SKM-1 (cell line): ENCODE measurements at regions not wholly inside any gene's neighbourhood (a gene's known extent, or its start where the extent isn't known, plus 50 kb on each side); places are given as distances from the start of the nearest gene placed in this dataset.
"Not testable (repeated sequence)": the region's sequence is repeated elsewhere in the genome, so short reads cannot be mapped to it uniquely, and the experiment has no call there.

Experiments used
- DNase-seq: peaks from one replicate; lab custom pipeline; 2025; ENCODE audit not compliant: unreplicated experiment; lab: John Stamatoyannopoulos, UW

DNA sequence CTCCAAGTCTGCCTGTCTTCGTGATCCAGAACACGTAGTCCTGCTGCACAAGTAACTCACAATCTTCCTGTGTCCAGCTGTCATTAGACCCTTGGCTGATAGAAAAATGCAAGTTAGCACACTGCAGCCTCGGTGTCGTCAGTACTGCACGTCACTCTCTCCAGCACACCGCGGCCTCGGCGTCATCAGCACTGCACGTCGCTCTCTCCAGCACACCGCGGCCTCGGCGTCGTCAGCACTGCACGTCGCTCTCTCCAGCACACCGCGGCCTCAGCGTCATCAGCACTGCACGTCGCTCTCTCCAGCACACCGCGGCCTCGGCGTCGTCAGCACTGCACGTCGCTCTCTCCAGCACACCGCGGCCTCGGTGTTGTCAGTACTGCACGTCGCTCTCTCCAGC is 160.0 kb downstream of the FOXL1 start:
- not testable (repeated sequence) for DNase-seq

DNA sequence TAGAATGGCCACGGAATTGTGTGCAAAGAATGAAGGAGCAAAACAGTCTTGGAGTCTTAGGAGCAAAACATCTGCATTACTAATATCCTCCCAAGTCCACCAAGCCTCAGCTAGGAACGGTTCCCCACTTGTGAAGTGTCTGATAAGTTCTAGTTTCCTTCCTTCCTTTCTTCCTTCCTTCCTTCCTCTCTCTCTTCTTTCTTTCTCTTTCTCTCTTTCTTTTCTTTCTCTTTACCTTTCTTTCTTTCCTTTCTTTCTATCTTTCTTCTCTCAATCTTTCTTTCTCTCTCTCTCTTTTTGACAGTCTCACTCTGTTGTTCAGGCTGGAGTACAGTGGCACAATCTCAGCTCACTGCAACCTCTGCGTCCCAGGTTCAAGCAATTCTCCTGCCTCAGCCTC is 160.8 kb downstream of the FOXL1 start:
- no peak for DNase-seq

DNA sequence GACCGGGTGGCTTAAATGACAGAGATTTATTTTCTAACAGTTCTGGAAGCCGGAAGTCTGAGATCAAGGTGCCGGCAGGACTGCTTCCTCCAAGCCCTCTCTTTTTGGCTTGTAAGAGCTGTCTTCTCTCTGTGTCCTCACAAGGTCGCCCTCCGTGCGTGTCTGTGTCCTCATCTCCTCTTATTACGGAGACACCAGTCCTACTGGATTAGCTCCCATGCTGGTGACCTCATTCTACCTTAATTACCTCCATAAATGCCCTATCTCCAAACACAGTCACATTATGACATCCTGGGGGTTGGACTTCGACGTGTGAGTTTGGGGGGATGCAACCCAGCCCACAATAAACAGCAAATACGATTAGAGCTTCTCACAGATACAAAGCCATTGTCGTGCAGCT is 161.5 kb downstream of the FOXL1 start:
- DNase-seq: no peak

DNA sequence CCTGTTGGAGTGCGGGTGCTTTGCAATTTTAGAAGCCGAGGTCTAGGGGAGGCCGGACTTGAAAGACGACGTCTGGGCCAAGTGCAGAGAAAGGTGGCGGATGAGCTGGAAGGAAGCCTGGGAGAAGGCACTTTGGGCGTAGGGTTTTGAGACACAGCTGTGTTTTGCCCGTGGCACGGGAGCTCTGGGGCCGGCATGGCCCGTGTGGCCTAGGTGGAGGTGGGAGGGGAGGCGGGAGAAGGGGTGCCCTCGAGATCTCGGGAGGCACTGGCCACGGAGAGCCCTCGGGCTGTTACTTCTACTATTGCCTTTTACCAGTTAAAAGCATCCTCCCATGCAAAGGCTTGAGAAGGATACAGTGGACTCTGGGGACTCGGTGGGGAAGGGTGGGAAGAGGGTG is 161.9 kb downstream of the FOXL1 start:
- DNase-seq: no peak

DNA sequence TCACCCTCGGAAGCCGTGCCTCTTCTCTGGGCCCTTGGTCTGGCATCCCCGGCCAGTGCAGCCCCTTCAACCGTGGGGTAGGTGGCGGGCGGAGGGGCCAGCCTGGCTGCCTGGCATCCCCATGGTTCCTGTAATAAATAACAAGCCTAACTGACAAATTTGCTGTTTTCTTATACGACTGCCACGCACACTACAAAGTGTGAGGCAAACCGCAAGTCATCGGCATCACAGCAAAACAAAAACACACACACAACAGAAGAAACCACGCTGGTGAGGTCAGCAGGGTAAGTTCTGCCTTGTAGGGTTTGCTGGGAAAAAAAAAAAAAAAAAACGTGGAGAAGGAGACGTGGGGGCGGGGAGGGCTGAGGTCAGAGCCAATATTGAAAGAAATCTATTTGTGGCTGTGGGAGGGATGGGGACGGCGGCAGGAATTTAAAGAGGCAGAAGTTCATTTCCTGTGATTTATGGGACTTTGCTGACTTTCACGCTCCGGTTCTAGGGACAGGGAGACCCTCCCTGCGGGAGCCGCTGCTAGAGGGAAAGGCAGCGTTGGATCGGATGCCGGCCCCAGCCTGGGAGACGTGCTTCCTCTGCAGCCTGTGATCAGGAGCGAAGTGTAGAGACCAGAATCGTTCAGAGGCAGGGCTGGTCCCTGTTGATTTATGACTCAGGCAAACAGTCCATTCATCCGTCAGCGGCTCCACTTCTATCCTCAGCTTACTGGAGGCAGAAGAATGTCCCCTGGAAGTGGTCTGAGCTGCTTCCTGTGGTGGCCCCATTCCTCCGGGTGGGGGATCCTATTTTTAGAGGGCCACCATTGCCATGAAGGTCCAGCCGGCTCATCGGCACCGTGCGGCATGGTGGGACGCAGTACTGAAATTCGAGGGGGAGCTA is 162.8 kb downstream of the FOXL1 start:
- DNase-seq: no peak

DNA sequence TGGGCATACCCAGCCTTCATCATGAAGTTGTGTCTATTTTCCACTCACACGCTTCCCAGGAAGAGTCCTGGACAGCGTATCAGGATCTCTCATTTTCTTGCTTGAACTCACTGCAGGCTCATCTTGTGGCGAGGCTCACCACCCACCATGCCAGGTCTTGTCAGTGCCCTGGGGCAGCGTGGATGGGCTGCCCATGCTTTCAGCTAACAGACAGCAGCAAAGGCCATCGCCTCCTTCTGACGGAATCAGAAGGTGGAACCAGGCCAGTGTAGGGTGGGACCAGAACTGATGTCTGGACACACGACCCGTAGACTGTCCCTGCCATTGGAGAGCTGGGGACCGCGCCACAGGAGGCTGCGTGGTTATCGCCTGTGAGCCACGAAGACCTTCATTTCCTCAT is 169.4 kb downstream of the FOXL1 start:
- no peak for DNase-seq

DNA sequence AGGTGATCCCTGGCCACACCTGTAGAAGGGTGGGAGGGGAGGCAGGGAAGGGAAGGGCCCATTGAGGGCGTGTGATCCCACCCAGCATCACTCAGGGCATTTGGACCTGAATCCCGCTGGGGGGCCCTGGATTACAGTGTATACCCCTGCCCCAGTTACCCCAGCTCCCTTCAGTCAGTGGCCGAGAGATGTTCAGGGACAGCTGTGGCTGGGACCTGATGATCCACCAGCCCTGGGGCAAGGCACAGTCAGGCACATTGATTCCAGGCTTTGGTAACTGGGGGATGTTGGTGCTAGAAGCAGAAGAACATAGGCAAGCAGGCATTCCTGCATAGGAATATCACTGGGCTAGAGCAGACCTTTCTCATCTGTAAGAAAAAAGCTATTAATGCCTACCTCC is 170.3 kb downstream of the FOXL1 start:
- DNase-seq: no peak

DNA sequence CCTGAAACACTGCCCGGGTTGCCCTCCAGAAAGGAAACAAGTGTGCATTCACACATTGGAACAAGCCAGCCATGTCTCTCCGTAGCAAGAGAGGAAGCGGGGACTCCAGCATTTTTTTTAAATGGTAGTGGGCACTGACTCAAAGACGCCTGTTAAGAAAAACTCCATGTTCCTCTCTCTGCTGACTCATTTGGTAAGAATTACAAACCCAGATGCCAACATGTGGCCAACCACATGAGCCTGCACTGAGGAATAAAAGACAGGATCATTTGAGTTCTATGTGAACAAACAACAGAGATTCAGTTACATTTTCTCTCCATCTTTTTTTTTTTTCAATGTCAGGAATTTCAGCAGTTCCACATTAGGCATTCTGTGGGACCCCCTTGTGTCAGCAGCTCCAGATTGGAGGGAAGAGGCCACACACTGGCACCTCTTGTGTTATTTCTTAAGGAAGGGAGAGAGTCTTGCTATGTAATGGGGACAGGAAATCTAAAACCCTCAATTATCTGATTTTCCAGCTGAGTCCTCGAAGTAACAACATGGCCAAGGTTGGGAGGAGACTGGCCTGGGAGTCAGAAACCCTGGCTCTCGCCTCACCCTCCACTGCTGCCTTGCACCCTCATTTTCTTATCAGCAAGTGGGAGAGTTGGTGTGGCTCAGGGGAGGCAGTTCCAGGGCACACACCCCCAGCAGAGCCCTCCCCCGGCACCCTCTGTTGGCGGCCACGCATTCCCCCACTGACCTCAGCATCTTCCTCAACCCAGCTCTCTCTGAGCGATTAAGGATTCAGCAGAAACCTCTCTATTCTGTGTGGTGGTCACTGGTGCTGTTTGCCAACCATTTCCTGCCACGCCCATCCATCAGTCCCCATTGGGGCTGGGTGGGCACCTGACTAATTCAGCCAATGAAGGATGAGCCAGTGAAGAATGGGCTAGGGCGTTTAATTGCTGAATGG is 173.0 kb downstream of the FOXL1 start:
- DNase-seq: no peak

DNA sequence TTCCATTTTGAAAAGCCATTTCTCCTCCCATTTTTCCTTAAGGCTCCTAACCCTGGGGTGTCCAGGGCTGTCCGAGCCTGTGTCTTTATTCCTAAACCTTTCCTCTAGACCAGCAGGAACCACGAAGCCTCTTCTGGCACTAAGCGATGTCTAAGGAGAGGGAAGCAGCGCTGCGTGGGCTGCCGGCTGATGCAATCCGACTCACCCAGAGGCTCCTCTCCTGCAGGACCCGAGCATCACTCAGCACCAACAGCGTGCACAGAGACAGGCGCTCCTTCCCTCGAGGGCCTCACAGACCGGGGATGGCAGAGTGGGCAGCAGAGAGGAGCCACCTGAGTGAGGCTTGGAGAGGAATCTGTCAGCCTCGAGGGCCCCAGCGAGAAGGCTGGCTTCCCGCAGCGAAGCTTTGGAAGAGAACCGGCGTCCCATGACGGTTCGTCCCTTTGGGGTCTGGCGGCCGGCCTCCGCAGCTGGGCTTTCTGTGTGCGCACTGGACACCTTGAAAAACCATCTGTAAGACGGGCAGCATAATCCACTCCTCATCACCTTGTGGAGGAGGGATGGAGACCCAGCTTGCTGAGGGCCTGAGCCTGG is 174.3 kb downstream of the FOXL1 start:
- DNase-seq: no peak

DNA sequence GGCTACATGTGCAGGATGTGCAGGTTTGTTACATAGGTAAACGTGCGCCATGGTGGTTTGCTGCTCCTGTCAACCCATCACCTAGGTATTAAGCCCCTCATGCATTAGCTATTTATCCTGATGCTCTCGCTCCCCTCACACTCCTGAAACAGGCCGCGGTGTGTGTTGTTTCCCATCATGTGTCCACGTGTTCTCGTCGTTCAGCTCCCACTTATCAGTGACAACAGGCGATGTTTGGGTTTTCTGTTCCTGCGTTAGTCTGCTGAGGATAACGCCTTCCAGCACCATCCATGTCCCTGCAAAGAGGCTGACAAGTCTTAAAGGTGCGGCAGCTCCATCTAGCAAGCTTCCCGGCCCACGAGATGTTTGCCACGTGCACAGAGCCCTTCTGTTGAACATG is 175.1 kb downstream of the FOXL1 start:
- DNase-seq: no peak

DNA sequence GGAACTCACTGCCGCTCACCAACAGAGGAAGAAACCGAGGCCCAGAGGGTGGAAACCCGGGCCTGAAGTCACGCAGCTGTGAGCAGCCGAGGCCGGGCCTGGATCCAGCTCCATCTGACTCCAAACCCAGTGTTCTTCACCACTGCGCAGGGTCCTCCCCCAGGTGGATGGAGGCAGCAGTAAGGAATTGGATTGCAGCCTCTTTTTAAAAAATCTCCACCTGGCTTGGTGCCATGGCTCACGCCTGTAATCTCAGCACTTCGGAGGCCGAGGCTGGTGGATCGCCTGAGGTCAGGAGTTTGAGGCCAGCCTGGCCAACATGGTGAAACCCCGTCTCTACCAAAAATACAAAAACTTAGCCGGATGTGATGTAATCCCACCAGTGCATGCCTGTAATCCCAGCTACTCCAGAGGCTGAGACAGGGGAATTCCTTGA is 177.2 kb downstream of the FOXL1 start:
- DNase-seq: no peak

DNA sequence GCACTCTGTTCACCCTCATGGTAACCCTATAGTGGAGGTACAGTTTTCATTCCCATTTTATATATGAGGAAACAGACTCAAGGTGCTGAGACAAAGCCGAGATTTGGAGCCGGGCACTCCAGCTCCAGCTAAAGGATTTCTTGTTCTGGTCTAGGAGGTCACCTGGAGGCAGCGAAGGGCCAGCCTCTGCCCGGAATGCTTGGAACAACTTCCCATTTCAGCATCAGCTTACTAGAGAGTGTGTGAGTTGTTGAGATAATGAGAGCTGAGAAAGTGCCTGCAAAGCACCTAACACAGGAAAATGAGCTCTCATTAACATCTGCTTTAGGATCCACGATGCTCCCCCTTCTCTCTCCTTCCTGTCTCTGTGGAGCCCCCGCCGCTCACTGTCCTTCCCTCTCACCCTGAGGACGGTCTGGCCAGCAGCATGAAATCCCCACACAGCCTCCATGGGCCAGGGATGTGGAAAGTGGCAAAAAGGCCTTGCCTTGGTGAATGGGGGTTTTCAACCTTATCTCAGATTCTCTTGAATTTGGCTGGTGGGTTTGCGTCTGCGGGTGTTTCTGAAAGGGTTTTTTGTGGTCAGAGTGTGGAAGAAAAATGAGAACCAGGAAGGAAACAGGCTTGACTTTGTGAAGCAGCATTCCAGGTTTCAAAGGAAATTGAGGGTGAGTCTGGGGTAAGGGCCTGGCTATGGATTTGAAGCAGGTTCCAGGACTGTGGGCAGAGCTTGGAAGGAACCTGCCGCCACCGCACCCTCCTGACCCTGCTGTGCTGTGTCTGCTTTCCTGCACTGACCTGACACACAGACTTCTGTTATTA is 178.7 kb downstream of the FOXL1 start:
- no peak for DNase-seq

DNA sequence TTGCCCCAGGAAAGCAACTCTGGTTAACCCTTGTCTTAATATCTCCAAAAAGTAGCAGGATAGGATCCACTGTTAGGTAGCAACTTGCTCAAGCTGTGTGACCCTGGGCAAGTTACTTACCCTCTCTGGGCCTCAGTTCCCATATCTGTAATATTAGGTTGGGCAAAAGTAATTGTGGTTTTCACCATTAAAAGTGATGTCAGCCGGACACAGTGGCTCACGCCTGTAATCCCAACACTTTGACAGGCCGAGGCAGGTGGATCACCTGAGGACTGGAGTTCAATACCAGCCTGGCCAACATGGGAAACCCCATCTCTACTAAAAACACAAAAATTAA is 179.3 kb downstream of the FOXL1 start:
- no peak for DNase-seq

DNA sequence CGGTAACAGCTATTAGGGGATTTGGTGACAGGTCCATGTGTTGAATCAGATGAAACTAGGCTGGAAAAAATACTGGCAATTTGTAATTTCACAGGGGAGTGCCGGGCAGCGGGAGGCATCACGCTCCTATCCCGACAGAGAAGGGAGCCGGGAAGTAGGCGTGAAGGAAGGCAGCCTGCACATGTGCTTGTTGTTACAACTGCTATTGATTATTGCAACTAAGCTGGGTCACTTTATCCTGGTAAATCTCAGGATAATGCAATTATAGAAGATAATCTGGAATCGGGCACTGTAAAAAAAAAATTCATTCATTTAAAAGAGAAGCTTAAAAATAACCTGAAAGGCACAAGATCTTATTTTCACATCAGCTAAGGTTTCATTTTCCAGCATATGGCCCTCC is 180.6 kb downstream of the FOXL1 start:
- DNase-seq: no peak

DNA sequence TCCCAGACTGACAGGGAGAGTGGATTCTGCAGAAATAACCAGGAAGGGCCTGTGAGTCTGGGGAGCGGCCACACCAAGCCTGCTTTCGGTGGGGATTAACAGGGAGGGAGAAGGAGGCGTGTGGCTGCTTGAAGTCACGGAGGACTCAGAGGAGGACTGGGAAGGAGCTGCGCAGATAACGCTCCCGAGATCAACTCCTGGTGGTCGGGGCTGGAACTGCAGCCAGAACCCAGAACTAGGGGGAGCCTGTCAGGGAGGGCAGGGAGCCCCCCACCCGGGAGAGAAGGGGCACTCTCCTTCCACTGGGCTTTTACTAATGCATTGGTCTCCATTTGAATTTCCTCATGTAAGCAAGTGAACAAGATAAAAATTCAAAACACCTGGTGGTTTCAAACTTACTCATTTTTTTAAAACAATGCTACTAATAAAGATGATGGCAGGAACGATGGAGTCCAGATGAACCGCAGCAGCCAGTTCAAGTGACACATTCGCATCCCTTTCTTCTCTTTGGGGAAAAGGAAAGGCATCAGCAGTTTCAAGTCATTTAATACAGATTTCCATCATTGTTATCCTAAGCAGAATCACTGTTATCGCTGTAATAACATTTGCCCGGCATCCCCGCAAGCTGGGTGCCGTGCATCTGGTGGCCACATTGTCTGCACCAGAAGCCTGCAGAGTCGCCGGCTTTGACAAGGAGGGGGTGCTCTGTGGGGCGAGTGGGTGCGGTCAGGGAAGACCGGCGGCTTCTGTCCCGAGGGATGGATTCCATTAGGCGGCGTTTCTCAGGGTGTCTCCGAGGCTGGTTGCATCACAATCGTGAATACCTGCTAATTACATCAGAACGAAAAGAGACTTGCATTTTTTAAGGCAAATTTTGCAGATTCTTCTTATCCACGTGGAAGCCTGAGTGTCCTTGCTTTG is 183.0 kb downstream of the FOXL1 start:
- no peak for DNase-seq

DNA sequence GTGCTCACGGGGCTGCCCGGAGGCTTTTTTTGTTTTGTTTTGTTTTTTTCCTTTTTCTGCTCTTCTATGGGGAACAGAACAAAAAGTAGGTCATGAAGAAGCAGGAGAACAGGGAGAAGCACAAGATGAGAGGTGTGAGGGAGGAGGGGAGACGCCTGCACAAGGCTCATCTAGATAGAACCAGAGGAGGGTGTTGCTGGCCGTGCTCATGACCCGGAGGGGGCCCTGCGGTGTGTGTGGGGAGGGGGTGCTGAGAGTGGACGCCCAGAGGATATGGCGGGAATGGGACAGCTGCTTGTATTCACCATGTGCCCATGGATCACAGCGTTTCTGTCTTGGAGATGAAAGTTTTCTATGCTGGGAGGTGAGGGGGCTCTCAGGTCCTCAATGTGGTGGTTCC is 183.7 kb downstream of the FOXL1 start:
- DNase-seq: no peak

DNA sequence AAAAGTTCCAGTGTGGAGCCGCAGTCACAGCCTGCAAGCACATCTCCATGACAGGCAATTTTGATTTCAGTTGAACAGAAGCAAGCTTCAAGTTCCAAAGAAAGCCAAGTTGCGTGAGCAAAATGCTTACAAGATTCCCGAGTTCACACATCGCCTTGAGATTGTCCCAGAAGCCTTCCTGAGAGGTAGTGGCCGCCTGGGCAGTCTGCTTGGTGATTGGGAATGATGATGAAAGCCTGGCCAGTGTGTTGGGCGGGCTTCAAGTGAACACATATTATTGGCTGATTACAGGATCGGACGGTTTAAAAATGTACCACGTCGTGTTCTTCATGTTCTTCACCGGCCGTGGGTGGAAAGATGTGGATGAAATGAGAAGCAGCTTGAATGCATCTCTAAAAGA is 185.5 kb downstream of the FOXL1 start:
- DNase-seq: no peak

DNA sequence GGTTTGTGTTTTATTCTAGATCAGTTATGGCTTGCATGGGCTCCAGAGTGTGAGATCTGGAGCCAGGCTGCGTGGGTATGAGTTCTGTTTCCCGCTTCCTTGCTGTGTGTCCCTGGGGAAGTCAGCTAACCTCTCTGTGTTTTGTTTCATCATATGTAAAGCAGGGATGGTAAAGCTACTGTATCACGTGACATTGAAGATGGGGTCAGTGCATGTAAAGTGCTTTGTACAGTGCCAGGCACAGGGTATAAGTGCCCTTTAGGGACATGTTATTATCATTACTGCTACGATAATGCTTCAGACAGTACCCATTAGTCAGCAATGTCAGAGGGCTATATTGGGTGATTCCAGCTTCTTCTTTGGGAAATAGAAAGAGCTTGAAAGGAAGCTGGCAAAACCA is 186.2 kb downstream of the FOXL1 start:
- DNase-seq: no peak

DNA sequence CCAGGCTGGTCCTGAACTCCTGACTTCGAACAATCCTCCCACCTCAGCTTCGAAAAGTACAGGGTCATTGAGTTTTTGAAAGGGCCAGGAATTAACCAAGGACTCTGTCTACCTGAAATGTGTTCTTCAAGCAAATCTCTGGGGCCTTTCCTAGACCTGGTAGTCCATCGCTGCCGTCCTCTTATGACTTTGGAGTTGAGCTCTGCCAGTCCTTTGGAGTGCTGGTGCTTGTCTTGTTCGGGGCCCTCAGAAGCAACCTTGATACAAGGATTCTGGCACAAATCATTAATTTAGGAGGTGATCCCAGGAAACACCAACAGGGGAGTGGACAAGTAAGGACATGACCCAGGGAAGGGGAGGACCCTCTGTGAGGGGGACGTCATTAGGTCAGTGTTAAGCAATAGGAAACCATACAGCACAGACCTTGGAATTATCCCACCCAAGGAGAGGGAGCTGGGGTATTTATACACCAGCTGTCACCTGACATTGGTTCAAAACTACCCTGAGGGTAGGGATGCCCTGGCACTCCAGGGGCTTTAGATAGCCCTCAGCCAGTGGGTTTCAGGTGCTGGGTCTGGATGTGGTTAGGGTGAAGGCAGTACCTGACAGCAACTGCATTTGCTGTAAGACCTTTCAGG is 187.2 kb downstream of the FOXL1 start:
- DNase-seq: no peak
